Endodermal cell (in vitro differentiated cells): ENCODE measurements at regions not wholly inside any gene's neighbourhood (a gene's known extent, or its start where the extent isn't known, plus 50 kb on each side); places are given as distances from the start of the nearest gene placed in this dataset.

Experiments used
- DNase-seq: peaks from one replicate; pipeline ENCODE4 v3.0.0-alpha.2; 2017
- H3K27ac ChIP-seq: 2 replicates; pipeline ENCODE4 v1.5.1; 2013; ENCODE audit warnings: mild to moderate bottlenecking, low read depth, low read length, moderate library complexity
- H3K27me3 ChIP-seq: 2 replicates; pipeline ENCODE4 v1.6.1; 2013; ENCODE audit warnings: mild to moderate bottlenecking, low read length, moderate library complexity; ENCODE audit not compliant: insufficient read depth, control insufficient read depth, poor library complexity, severe bottlenecking
- H3K36me3 ChIP-seq: 2 replicates; pipeline ENCODE4 v1.7.0; 2013; ENCODE audit warnings: mild to moderate bottlenecking, low read length, moderate library complexity; ENCODE audit not compliant: control insufficient read depth, insufficient read depth
- H3K4me1 ChIP-seq: one replicate; pipeline ENCODE4 v1.7.0; 2013; ENCODE audit warnings: low read length; ENCODE audit not compliant: control insufficient read depth, insufficient read depth
- H3K4me3 ChIP-seq: 2 replicates; pipeline ENCODE4 v1.5.1; 2013; ENCODE audit warnings: mild to moderate bottlenecking, low read length, moderate library complexity
- H3K9ac ChIP-seq: 2 replicates; pipeline ENCODE4 v1.6.1; 2013; ENCODE audit warnings: mild to moderate bottlenecking, low read length, moderate library complexity; ENCODE audit not compliant: poor library complexity, severe bottlenecking; ENCODE audit errors: extremely low read depth
- H3K9me3 ChIP-seq: 2 replicates; pipeline ENCODE4 v1.6.1; 2013; ENCODE audit warnings: mild to moderate bottlenecking, low read length, moderate library complexity; ENCODE audit not compliant: control insufficient read depth
- H3K27ac Mint-ChIP-seq: 2 replicates; pipeline ENCODE4 v1.8.0; 2020; ENCODE audit warnings: mixed read lengths
- H3K27me3 Mint-ChIP-seq: 2 replicates; pipeline ENCODE4 v1.8.0; 2021; ENCODE audit warnings: mild to moderate bottlenecking, mixed read lengths; ENCODE audit not compliant: insufficient read depth
- H3K36me3 Mint-ChIP-seq: 2 replicates; pipeline ENCODE4 v1.8.0; 2020; ENCODE audit warnings: low read depth, mixed read lengths
- H3K4me1 Mint-ChIP-seq: 2 replicates; pipeline ENCODE4 v1.8.0; 2020; ENCODE audit warnings: mixed read lengths
- H3K4me3 Mint-ChIP-seq: 2 replicates; pipeline ENCODE4 v1.8.0; 2020; ENCODE audit warnings: mild to moderate bottlenecking, moderate library complexity, mixed read lengths
- H3K9me3 Mint-ChIP-seq: 2 replicates; pipeline ENCODE4 v1.8.0; 2020; ENCODE audit warnings: mild to moderate bottlenecking, mixed read lengths
- CTCF ChIP-seq: fragments of 200-600 bp; sonication (generic); conservative IDR thresholded peaks from 2 replicates; pipeline ENCODE4 v1.5.0; 2021; ENCODE audit warnings: antibody characterized with exemption, mild to moderate bottlenecking
- WGBS, 2 experiments: methylation state at CpG; one replicate each; pipeline versions ENCODE4 v1.1.5 to v1.1.7; 2013; ENCODE audit warnings: missing lambda C conversion rate in 2 of 2, mixed read lengths in 1 of 2; ENCODE audit not compliant: insufficient coverage in 1 of 2, insufficient read length in 1 of 2; 5-methylcytosine and 5-hydroxymethylcytosine counted together

GRCh38 chr15:38758043-38758442 is 193.4 kb upstream of the RASGRP1 start:
- H3K4me1 ChIP-seq: no peaks in the 10 kb centered on the region
- H3K9me3 ChIP-seq: no peaks in the 10 kb centered on the region
- peaks cover 4% of the 10 kb centered on the region for H3K27me3 ChIP-seq
- no peak overlapping the region for H3K27ac ChIP-seq
- 100% methylated on average over 1 of the region's 1 CpG; no CpG with 5 or more reads in 1 of the 2 experiments for WGBS, 2 experiments
- peaks cover 2% of the 10 kb centered on the region for H3K27me3 Mint-ChIP-seq
- H3K9ac ChIP-seq: no peak overlapping the region
- H3K4me3 Mint-ChIP-seq: no peak overlapping the region
- H3K4me1 Mint-ChIP-seq: no peaks in the 10 kb centered on the region
- no peaks in the 10 kb centered on the region for H3K36me3 Mint-ChIP-seq
- H3K9me3 Mint-ChIP-seq: no peaks in the 10 kb centered on the region
- TF ChIP-seq CTCF: no peak
- DNase-seq: no peak
- H3K36me3 ChIP-seq: no peaks in the 10 kb centered on the region
- H3K4me3 ChIP-seq: no peak overlapping the region
- H3K27ac Mint-ChIP-seq: no peak overlapping the region

- Histone ChIP-seq H3K27me3 (peaks cover 4% of the 10 kb centered on the region), H3K27ac (no peak overlapping the region), H3K36me3 (no peaks in the 10 kb centered on the region), H3K9me3 (no peaks in the 10 kb centered on the region), H3K4me1 (no peaks in the 10 kb centered on the region), H3K9ac (no peak overlapping the region), H3K4me3 (no peak overlapping the region)
- 82 to 83% methylated on average over 2 of the region's 2 CpGs for WGBS, 2 experiments
- Mint-ChIP-seq H3K27ac (no peak overlapping the region), H3K4me1 (no peaks in the 10 kb centered on the region), H3K4me3 (no peak overlapping the region), H3K9me3 (no peaks in the 10 kb centered on the region), H3K27me3 (no peaks in the 10 kb centered on the region), H3K36me3 (no peaks in the 10 kb centered on the region)
- TF ChIP-seq CTCF: no peak
- no peak for DNase-seq
These were observed 197.1 kb upstream of the RASGRP1 start for GRCh38 chr15:38761681-38762080.

- Histone ChIP-seq H3K4me1 (no peaks in the 10 kb centered on the region), H3K27me3 (no peaks in the 10 kb centered on the region), H3K27ac (no peak overlapping the region), H3K36me3 (no peaks in the 10 kb centered on the region), H3K4me3 (no peak overlapping the region), H3K9ac (no peak overlapping the region), H3K9me3 (no peaks in the 10 kb centered on the region)
- DNase-seq: peak; percentile 81
- Mint-ChIP-seq H3K4me1 (no peaks in the 10 kb centered on the region), H3K27ac (no peak overlapping the region), H3K4me3 (no peak overlapping the region), H3K9me3 (no peaks in the 10 kb centered on the region), H3K27me3 (no peaks in the 10 kb centered on the region), H3K36me3 (no peaks in the 10 kb centered on the region)
- 73 to 76% methylated on average over 4 to 6 of the region's 6 CpGs for WGBS, 2 experiments
- TF ChIP-seq CTCF: peak; percentile 65
These were observed 204.4 kb upstream of the RASGRP1 start for GRCh38 chr15:38768970-38769369.
